ENCODE measurements at regions not wholly inside any gene's neighbourhood (a gene's known extent, or its start where the extent isn't known, plus 50 kb on each side); places are given as distances from the start of the nearest gene placed in this dataset.

DNA sequence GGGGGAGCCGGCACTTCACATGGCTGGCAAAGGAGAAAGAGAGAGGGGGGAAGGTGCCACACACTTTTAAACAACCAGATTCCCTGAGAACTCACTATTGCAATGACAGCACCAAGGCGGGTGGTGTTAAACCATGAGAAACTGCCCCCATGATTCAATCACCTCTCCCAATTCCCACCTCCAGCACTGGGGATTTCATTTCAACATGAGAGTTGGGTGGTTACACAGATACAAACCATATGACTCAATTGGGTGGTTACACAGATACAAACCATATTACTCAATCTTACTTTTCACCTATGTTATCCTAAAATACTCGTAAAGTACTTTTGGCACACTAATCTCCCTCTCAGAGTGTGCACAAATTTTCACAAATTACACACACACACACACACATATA lies 1097.5 kb upstream of the TMPRSS15 start:
- no peaks in the 10 kb centered on the region for H3K36me3 ChIP-seq (ENCODE audit: insufficient read depth, low read depth, low read length)

GRCh38 chr21:19507682-19508260 lies 1104.2 kb upstream of the TMPRSS15 start:
- no peaks in the 10 kb centered on the region for H3K36me3 ChIP-seq (ENCODE audit: insufficient read depth, low read depth, low read length)
- no peak overlapping the region for H3K9ac ChIP-seq (ENCODE audit: low read depth, low read length)
- peaks cover 9% of the 10 kb centered on the region; the same call in 1 of the 2 replicates for H3K4me1 ChIP-seq (ENCODE audit: insufficient read depth, low read length)
- H3K9me3 ChIP-seq (ENCODE audit: insufficient read depth, low read depth, low read length), result peaks cover 3% of the 10 kb centered on the region; the same call in 1 of the 2 replicates
- no peak overlapping the region for H3K4me3 ChIP-seq (ENCODE audit: low read length)
- H3K27ac ChIP-seq (ENCODE audit: low read length), result no peak overlapping the region
- no peaks in the 10 kb centered on the region for H3K27me3 ChIP-seq (ENCODE audit: insufficient read depth, low read length)

More for the DNA sequence above, 1097.5 kb upstream of the TMPRSS15 start:
- H3K9me3 ChIP-seq (ENCODE audit: insufficient read depth, low read depth, low read length), result peaks cover 3% of the 10 kb centered on the region
- H3K27me3 ChIP-seq (ENCODE audit: insufficient read depth, low read length), result no peaks in the 10 kb centered on the region
- H3K27ac ChIP-seq (ENCODE audit: low read length), result no peak overlapping the region
- no peak overlapping the region for H3K9ac ChIP-seq (ENCODE audit: low read depth, low read length)
- peaks cover 3% of the 10 kb centered on the region; the same call in 1 of the 2 replicates for H3K4me1 ChIP-seq (ENCODE audit: insufficient read depth, low read length)
- no peak overlapping the region for H3K4me3 ChIP-seq (ENCODE audit: low read length)

- H3K27me3 ChIP-seq (ENCODE audit: insufficient read depth, low read length), result no peaks in the 10 kb centered on the region
- H3K36me3 ChIP-seq (ENCODE audit: insufficient read depth, low read depth, low read length), result no peaks in the 10 kb centered on the region
- H3K9me3 ChIP-seq (ENCODE audit: insufficient read depth, low read depth, low read length), result peaks cover 3% of the 10 kb centered on the region; the same call in 1 of the 2 replicates
- H3K27ac ChIP-seq (ENCODE audit: low read length), result no peak overlapping the region
- peaks cover 9% of the 10 kb centered on the region; the same call in 1 of the 2 replicates for H3K4me1 ChIP-seq (ENCODE audit: insufficient read depth, low read length)
- H3K9ac ChIP-seq (ENCODE audit: low read depth, low read length), result no peak overlapping the region
- no peak overlapping the region for H3K4me3 ChIP-seq (ENCODE audit: low read length)
Measured at GRCh38 chr21:19508442-19508841, 1104.9 kb upstream of the TMPRSS15 start.

GRCh38 chr21:19508844-19509243 lies 1105.3 kb upstream of the TMPRSS15 start:
- no peak overlapping the region for H3K4me3 ChIP-seq (ENCODE audit: low read length)
- no peak overlapping the region for H3K27ac ChIP-seq (ENCODE audit: low read length)
- H3K9me3 ChIP-seq (ENCODE audit: insufficient read depth, low read depth, low read length), result peaks cover 3% of the 10 kb centered on the region; the same call in 1 of the 2 replicates
- H3K4me1 ChIP-seq (ENCODE audit: insufficient read depth, low read length), result peaks cover 9% of the 10 kb centered on the region; the same call in 1 of the 2 replicates
- H3K27me3 ChIP-seq (ENCODE audit: insufficient read depth, low read length), result no peaks in the 10 kb centered on the region
- H3K9ac ChIP-seq (ENCODE audit: low read depth, low read length), result no peak overlapping the region
- H3K36me3 ChIP-seq (ENCODE audit: insufficient read depth, low read depth, low read length), result no peaks in the 10 kb centered on the region

- Histone ChIP-seq H3K9me3 (ENCODE audit: insufficient read depth, low read depth, low read length) (no peaks in the 10 kb centered on the region), H3K36me3 (ENCODE audit: insufficient read depth, low read depth, low read length) (no peaks in the 10 kb centered on the region), H3K27me3 (ENCODE audit: insufficient read depth, low read length) (no peaks in the 10 kb centered on the region)
Measured at GRCh38 chr21:19510057-19510456, 1106.5 kb upstream of the TMPRSS15 start.

GRCh38 chr21:19510653-19511052 lies 1107.1 kb upstream of the TMPRSS15 start:
- H3K9me3 ChIP-seq (ENCODE audit: insufficient read depth, low read depth, low read length), result peaks cover 4% of the 10 kb centered on the region; the same call in 1 of the 2 replicates
- peaks cover 9% of the 10 kb centered on the region; the same call in 1 of the 2 replicates for H3K4me1 ChIP-seq (ENCODE audit: insufficient read depth, low read length)
- no peak overlapping the region for H3K9ac ChIP-seq (ENCODE audit: low read depth, low read length)
- no peaks in the 10 kb centered on the region for H3K27me3 ChIP-seq (ENCODE audit: insufficient read depth, low read length)
- no peak overlapping the region for H3K27ac ChIP-seq (ENCODE audit: low read length)
- H3K36me3 ChIP-seq (ENCODE audit: insufficient read depth, low read depth, low read length), result no peaks in the 10 kb centered on the region
- no peak overlapping the region for H3K4me3 ChIP-seq (ENCODE audit: low read length)

More at GRCh38 chr21:19510057-19510456, 1106.5 kb upstream of the TMPRSS15 start:
- Histone ChIP-seq H3K4me3 (ENCODE audit: low read length) (no peak overlapping the region), H3K27ac (ENCODE audit: low read length) (no peak overlapping the region), H3K9ac (ENCODE audit: low read depth, low read length) (no peak overlapping the region), H3K4me1 (ENCODE audit: insufficient read depth, low read length) (peaks cover 9% of the 10 kb centered on the region; the same call in 1 of the 2 replicates)

GRCh38 chr21:19522381-19522780 lies 1118.8 kb upstream of the TMPRSS15 start:
- H3K4me3 ChIP-seq (ENCODE audit: low read length), result no peak overlapping the region
- H3K9ac ChIP-seq (ENCODE audit: low read depth, low read length), result no peak overlapping the region
- H3K36me3 ChIP-seq (ENCODE audit: insufficient read depth, low read depth, low read length), result no peaks in the 10 kb centered on the region
- no peaks in the 10 kb centered on the region for H3K4me1 ChIP-seq (ENCODE audit: insufficient read depth, low read length)
- no peaks in the 10 kb centered on the region for H3K27me3 ChIP-seq (ENCODE audit: insufficient read depth, low read length)
- no peaks in the 10 kb centered on the region for H3K9me3 ChIP-seq (ENCODE audit: insufficient read depth, low read depth, low read length)
- H3K27ac ChIP-seq (ENCODE audit: low read length), result no peak overlapping the region

- no peak overlapping the region for H3K9ac ChIP-seq (ENCODE audit: low read depth, low read length)
- H3K9me3 ChIP-seq (ENCODE audit: insufficient read depth, low read depth, low read length), result no peaks in the 10 kb centered on the region
- H3K36me3 ChIP-seq (ENCODE audit: insufficient read depth, low read depth, low read length), result no peaks in the 10 kb centered on the region
- no peak overlapping the region for H3K4me3 ChIP-seq (ENCODE audit: low read length)
- H3K4me1 ChIP-seq (ENCODE audit: insufficient read depth, low read length), result no peaks in the 10 kb centered on the region
- no peak overlapping the region for H3K27ac ChIP-seq (ENCODE audit: low read length)
- no peaks in the 10 kb centered on the region for H3K27me3 ChIP-seq (ENCODE audit: insufficient read depth, low read length)
Measured at GRCh38 chr21:19523061-19523460, 1119.5 kb upstream of the TMPRSS15 start.

DNA sequence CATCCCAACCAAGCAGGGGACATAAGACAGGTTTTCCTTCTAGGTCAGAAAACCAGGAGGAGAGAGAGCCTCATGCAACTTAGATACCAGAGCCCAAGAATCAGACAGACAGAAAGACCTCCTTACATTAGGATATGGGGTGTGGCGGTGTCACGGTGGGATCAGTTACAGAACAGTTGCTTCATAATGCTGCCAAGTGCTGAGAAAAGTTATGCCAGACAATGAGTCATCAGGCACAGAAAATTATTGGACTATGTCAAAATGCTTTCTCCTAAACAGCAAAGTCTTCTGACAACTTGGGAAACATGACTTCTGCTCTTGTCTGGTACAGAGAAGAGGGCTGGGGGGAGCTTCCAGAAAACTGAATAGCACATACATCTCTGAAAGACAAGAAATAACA lies 1120.2 kb upstream of the TMPRSS15 start:
- H3K9ac ChIP-seq (ENCODE audit: low read depth, low read length), result no peak overlapping the region
- no peak overlapping the region for H3K27ac ChIP-seq (ENCODE audit: low read length)
- H3K9me3 ChIP-seq (ENCODE audit: insufficient read depth, low read depth, low read length), result no peaks in the 10 kb centered on the region
- H3K4me3 ChIP-seq (ENCODE audit: low read length), result no peak overlapping the region
- H3K4me1 ChIP-seq (ENCODE audit: insufficient read depth, low read length), result no peaks in the 10 kb centered on the region
- H3K36me3 ChIP-seq (ENCODE audit: insufficient read depth, low read depth, low read length), result no peaks in the 10 kb centered on the region
- no peaks in the 10 kb centered on the region for H3K27me3 ChIP-seq (ENCODE audit: insufficient read depth, low read length)

- Histone ChIP-seq H3K9ac (ENCODE audit: low read depth, low read length) (no peak overlapping the region), H3K36me3 (ENCODE audit: insufficient read depth, low read depth, low read length) (no peaks in the 10 kb centered on the region), H3K27me3 (ENCODE audit: insufficient read depth, low read length) (no peaks in the 10 kb centered on the region), H3K27ac (ENCODE audit: low read length) (no peak overlapping the region), H3K4me1 (ENCODE audit: insufficient read depth, low read length) (no peaks in the 10 kb centered on the region), H3K9me3 (ENCODE audit: insufficient read depth, low read depth, low read length) (no peaks in the 10 kb centered on the region), H3K4me3 (ENCODE audit: low read length) (no peak overlapping the region)
Measured at GRCh38 chr21:19529031-19529430, 1125.4 kb upstream of the TMPRSS15 start.

DNA sequence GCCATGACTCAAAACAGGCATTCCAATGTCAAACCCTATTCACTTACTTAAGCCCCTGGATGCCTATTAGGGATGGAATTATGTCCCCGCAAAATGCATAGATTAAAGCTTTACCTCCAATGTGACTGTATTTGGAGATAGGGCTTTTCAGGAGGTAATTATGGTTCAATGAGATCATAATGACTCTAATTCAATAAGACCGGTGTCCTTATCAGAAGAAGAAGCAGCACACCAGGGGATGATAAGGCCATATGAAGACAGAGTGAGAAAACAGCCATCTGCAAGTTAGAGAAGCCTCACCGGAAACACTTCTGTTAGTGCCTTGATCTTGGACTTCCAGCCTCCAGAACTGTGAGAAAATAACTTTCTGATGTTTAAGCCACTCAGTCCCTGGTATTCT lies 1131.8 kb upstream of the TMPRSS15 start:
- H3K9me3 ChIP-seq (ENCODE audit: insufficient read depth, low read depth, low read length), result no peaks in the 10 kb centered on the region
- no peaks in the 10 kb centered on the region for H3K36me3 ChIP-seq (ENCODE audit: insufficient read depth, low read depth, low read length)
- no peak overlapping the region for H3K27ac ChIP-seq (ENCODE audit: low read length)
- H3K9ac ChIP-seq (ENCODE audit: low read depth, low read length), result no peak overlapping the region
- no peaks in the 10 kb centered on the region for H3K4me1 ChIP-seq (ENCODE audit: insufficient read depth, low read length)
- no peak overlapping the region for H3K4me3 ChIP-seq (ENCODE audit: low read length)
- no peaks in the 10 kb centered on the region for H3K27me3 ChIP-seq (ENCODE audit: insufficient read depth, low read length)

- no peaks in the 10 kb centered on the region for H3K36me3 ChIP-seq (ENCODE audit: insufficient read depth, low read depth, low read length)
Measured at GRCh38 chr21:19537116-19537515, 1133.5 kb upstream of the TMPRSS15 start.

More at GRCh38 chr21:19537116-19537515, 1133.5 kb upstream of the TMPRSS15 start:
- Histone ChIP-seq H3K9me3 (ENCODE audit: insufficient read depth, low read depth, low read length) (no peaks in the 10 kb centered on the region), H3K9ac (ENCODE audit: low read depth, low read length) (no peak overlapping the region), H3K27me3 (ENCODE audit: insufficient read depth, low read length) (no peaks in the 10 kb centered on the region), H3K4me1 (ENCODE audit: insufficient read depth, low read length) (no peaks in the 10 kb centered on the region), H3K4me3 (ENCODE audit: low read length) (no peak overlapping the region), H3K27ac (ENCODE audit: low read length) (no peak overlapping the region)
